HCT116 (cell line): ENCODE measurements at regions not wholly inside any gene's neighbourhood (a gene's known extent, or its start where the extent isn't known, plus 50 kb on each side); places are given as distances from the start of the nearest gene placed in this dataset.

Experiments
- ATAC-seq: fragments of 200-7000 bp; cut with Tn5 transposase; 2 replicates; pipeline ENCODE4 v1.9.1; 2020; ENCODE audit warnings: mild to moderate bottlenecking, moderate library complexity
- BruUV-seq: library from RNA; stranded (reverse); fragments of 400-500 nt; replicated peaks from 2 replicates; lab custom pipeline; 2021; lab: Mats Ljungman, UMichigan
- CTCF ChIA-PET: fragments of 300-600 bp; sonication (Branson Sonifier 250); formaldehyde crosslinking; loops from one replicate; lab custom pipeline; 2021; ENCODE audit warnings: antibody characterized with exemption; lab: Charles Lee
- POLR2A ChIA-PET: fragments of 300-600, 350-600 bp; sonication (Branson Sonifier 250); formaldehyde crosslinking; loops from one replicate; lab custom pipeline; 2021; ENCODE audit warnings: antibody characterized with exemption; lab: Charles Lee
- RAD21 ChIA-PET, 2 experiments: fragments of 300-600 bp; sonication (Branson Sonifier 250); formaldehyde crosslinking; loops; one replicate each; lab custom pipeline; 2023; ENCODE audit warnings: low total read pairs in 2 of 2; ENCODE audit not compliant: uncharacterized antibody in 2 of 2, unreplicated experiment in 2 of 2, low non-redundant PET in 1 of 2; lab: Charles Lee
- DNase-seq: peaks from one replicate; pipeline ENCODE4 v3.0.0-alpha.2; 2010; ENCODE audit warnings: low read depth, low spot score
- H2AFZ ChIP-seq: fragments of 200-600 bp; shearing (Covaris generic), sonication (generic); 2 replicates; pipeline ENCODE4 v1.6.1; 2017; ENCODE audit warnings: low read depth, mixed run types, mixed read lengths, antibody characterized with exemption, low read length; ENCODE audit not compliant: poor library complexity, severe bottlenecking
- H3K27ac ChIP-seq: 2 replicates; pipeline ENCODE4 v1.5.1; 2012; ENCODE audit warnings: low read depth, low read length
- H3K27me3 ChIP-seq: fragments of 200-600 bp; sonication (generic); 2 replicates; pipeline ENCODE4 v1.6.1; 2016; ENCODE audit warnings: mixed run types, low read length, mixed read lengths; ENCODE audit not compliant: insufficient read depth
- H3K36me3 ChIP-seq, 2 experiments: fragments of 200-500 bp in 1 of 2; fragments of 200-600 bp in 1 of 2; sonication (Bioruptor generic) in 1 of 2; sonication (generic) in 1 of 2; 2 replicates each; pipeline versions ENCODE4 v1.5.1 to v1.6.1; 2014 to 2016; ENCODE audit warnings: low read length in 2 of 2, inconsistent platforms in 1 of 2, mixed read lengths in 1 of 2, mixed run types in 1 of 2; ENCODE audit not compliant: insufficient read depth in 2 of 2, control insufficient read depth in 1 of 2
- H3K4me1 ChIP-seq, 2 experiments: fragments of 200-600 bp in 1 of 2; sonication (generic) in 1 of 2; 2 replicates each; pipeline versions ENCODE4 v1.5.1 to v1.6.1; 2012 to 2017; ENCODE audit warnings: low read length in 2 of 2, inconsistent platforms in 1 of 2, mild to moderate bottlenecking in 1 of 2, mixed read lengths in 1 of 2, mixed run types in 1 of 2, moderate library complexity in 1 of 2; ENCODE audit not compliant: insufficient read depth in 2 of 2, control insufficient read depth in 1 of 2
- H3K4me2 ChIP-seq: fragments of 200-600 bp; sonication (generic); 2 replicates; pipeline ENCODE4 v1.6.1; 2017; ENCODE audit warnings: mixed run types, low read length, mixed read lengths
- H3K4me3 ChIP-seq, 2 experiments: fragments of 200-600 bp in 1 of 2; sonication (generic) in 1 of 2; replicated peaks in 1 of 2; 2 replicates each; pipeline ENCODE4 v1.5.1; 2011 to 2016; ENCODE audit warnings: low read length in 2 of 2, control low read depth in 1 of 2, low read depth in 1 of 2, mild to moderate bottlenecking in 1 of 2, mixed read lengths in 1 of 2, mixed run types in 1 of 2
- H3K79me2 ChIP-seq: fragments of 200-600 bp; sonication (generic); 2 replicates; pipeline ENCODE4 v1.6.1; 2017; ENCODE audit warnings: mild to moderate bottlenecking, mixed run types, low read length, moderate library complexity, mixed read lengths; ENCODE audit not compliant: insufficient read depth
- H3K9ac ChIP-seq: fragments of 200-600 bp; sonication (generic); 2 replicates; pipeline ENCODE4 v1.6.1; 2016; ENCODE audit warnings: low read length, mixed read lengths
- H3K9me2 ChIP-seq: fragments of 200-600 bp; sonication (generic), shearing (Covaris generic); 2 replicates; pipeline ENCODE4 v1.6.1; 2017; ENCODE audit warnings: mixed run types, mild to moderate bottlenecking, moderate library complexity; ENCODE audit not compliant: insufficient read depth
- H3K9me3 ChIP-seq, 2 experiments: fragments of 200-500 bp in 1 of 2; fragments of 200-600 bp in 1 of 2; sonication (Bioruptor generic) in 1 of 2; sonication (generic) in 1 of 2; 2 replicates each; pipeline ENCODE4 v1.6.1; 2014 to 2017; ENCODE audit warnings: low read length in 2 of 2, mixed read lengths in 2 of 2, inconsistent platforms in 1 of 2, low read depth in 1 of 2, mild to moderate bottlenecking in 1 of 2, mixed run types in 1 of 2, moderate library complexity in 1 of 2; ENCODE audit not compliant: control insufficient read depth in 1 of 2, insufficient read depth in 1 of 2
- H4K20me1 ChIP-seq: fragments of 200-600 bp; sonication (generic), shearing (Covaris generic); 2 replicates; pipeline ENCODE4 v1.6.1; 2017; ENCODE audit warnings: mixed run types, mild to moderate bottlenecking, moderate library complexity; ENCODE audit not compliant: insufficient read depth
- ATF3 ChIP-seq: IDR thresholded peaks from 2 replicates; pipeline ENCODE4 v1.6.1; 2012
- CBX3 ChIP-seq: IDR thresholded peaks from 2 replicates; pipeline ENCODE4 v1.6.1; 2012; ENCODE audit warnings: low read depth
- CEBPB ChIP-seq: IDR thresholded peaks from 2 replicates; pipeline ENCODE4 v1.6.1; 2012; ENCODE audit warnings: low read depth
- CTCF ChIP-seq, 3 experiments: fragments of 200-600 bp in 1 of 3; sonication (generic) in 1 of 3; IDR thresholded peaks in 2 of 3; conservative IDR thresholded peaks in 1 of 3; 2 replicates each; pipeline ENCODE4 v1.5.1; 2012 to 2017; ENCODE audit warnings: low read depth in 2 of 3, low read length in 2 of 3, antibody characterized with exemption in 1 of 3, borderline replicate concordance in 1 of 3, control low read depth in 1 of 3, mild to moderate bottlenecking in 1 of 3, mixed read lengths in 1 of 3, mixed run types in 1 of 3, moderate library complexity in 1 of 3; ENCODE audit not compliant: insufficient read depth in 1 of 3
- EGR1 ChIP-seq: IDR thresholded peaks from 2 replicates; pipeline ENCODE4 v1.6.1; 2012; ENCODE audit warnings: low read depth
- ELF1 ChIP-seq: IDR thresholded peaks from 2 replicates; pipeline ENCODE4 v1.6.1; 2012; ENCODE audit warnings: low read depth, borderline replicate concordance
- EZH2 ChIP-seq: fragments of 200-600 bp; sonication (generic); IDR thresholded peaks from 2 replicates; pipeline ENCODE4 v1.6.1; 2017; ENCODE audit warnings: antibody characterized with exemption, mixed run types
- EZH2phosphoT487 ChIP-seq: fragments of 200-600 bp; IDR thresholded peaks from 2 replicates; pipeline ENCODE4 v1.6.1; 2018; ENCODE audit warnings: antibody characterized with exemption, borderline replicate concordance
- FOSL1 ChIP-seq: IDR thresholded peaks from 2 replicates; pipeline ENCODE4 v1.6.1; 2012; ENCODE audit warnings: low read depth
- JUND ChIP-seq: IDR thresholded peaks from 2 replicates; pipeline ENCODE4 v1.6.1; 2012
- MAX ChIP-seq: IDR thresholded peaks from 2 replicates; pipeline ENCODE4 v1.6.1; 2012
- POLR2A ChIP-seq: IDR thresholded peaks from 2 replicates; pipeline ENCODE4 v1.7.0; 2011; ENCODE audit warnings: borderline replicate concordance; ENCODE audit not compliant: insufficient read depth, insufficient read length; ENCODE audit errors: extremely low read depth
- RAD21 ChIP-seq: IDR thresholded peaks from 2 replicates; pipeline ENCODE4 v1.6.1; 2012; ENCODE audit warnings: low read depth, mild to moderate bottlenecking
- SIN3A ChIP-seq: IDR thresholded peaks from 2 replicates; pipeline ENCODE4 v1.6.1; 2012; ENCODE audit warnings: low read depth
- SP1 ChIP-seq: IDR thresholded peaks from 2 replicates; pipeline ENCODE4 v1.6.1; 2012; ENCODE audit warnings: low read depth
- SRF ChIP-seq: IDR thresholded peaks from 2 replicates; pipeline ENCODE4 v1.6.1; 2012; ENCODE audit warnings: low read depth
- ZBTB33 ChIP-seq: IDR thresholded peaks from 2 replicates; pipeline ENCODE4 v1.6.1; 2011; ENCODE audit warnings: mild to moderate bottlenecking, low read length, moderate library complexity; ENCODE audit not compliant: insufficient replicate concordance; ENCODE audit errors: extremely low read depth
- ZFX ChIP-seq: fragments of 450-650 bp; IDR thresholded peaks from 2 replicates; pipeline ENCODE4 v1.6.1; 2017
- intact Hi-C: fragments of 100-400 bp; cut with micrococcal nuclease; formaldehyde crosslinking; loops from 2 replicates; pipeline ENCODE4 v1.10.0; 2022

GRCh38 chr3:148309390-148310035, 388.2 kb upstream of the AGTR1 start:
- H3K9ac ChIP-seq, result no peak overlapping the region
- H3K36me3 ChIP-seq, result no peaks in the 10 kb centered on the region
- no peak overlapping the region for H3K27ac ChIP-seq
- intact Hi-C loops, result loop anchor here (1.0 kb wide), 1 partner anchor 410 kb away; no protein-coding TSS in a partner anchor
- H3K4me1 ChIP-seq, result no peaks in the 10 kb centered on the region
- no peaks in the 10 kb centered on the region for H3K79me2 ChIP-seq
- CTCF ChIA-PET, result no interaction called here
- 0 out of 2 replicates have a peak, but pooled peaks cover 3% of the 10 kb centered on the region for H3K9me2 ChIP-seq
- H3K4me3 ChIP-seq, result no peak overlapping the region
- TF ChIP-seq ZFX (no peak), FOSL1 (no peak), RAD21 (peak; percentile 51), EGR1 (no peak), CTCF (IDR thresholded peaks at IDR 0.05 in 2 of 3, conservative IDR thresholded peaks at IDR 0.05 in 1 of 3; ENCODE audit: borderline replicate concordance in 1 of 3, insufficient read depth in 1 of 3, low read depth in 2 of 3, low read length in 2 of 3) (peak; percentile 22 to 78 (median 77); a peak in 5 of 6 replicates), ATF3 (no peak)
- no peak overlapping the region for H3K4me2 ChIP-seq
- POLR2A ChIA-PET, result no interaction called here
- H4K20me1 ChIP-seq, result no peaks in the 10 kb centered on the region
- ATAC-seq, result peak; percentile 90
- RAD21 ChIA-PET, result no interaction called here
- no TSS peak for BruUV-seq
- no peaks in the 10 kb centered on the region for H3K9me3 ChIP-seq
- H2AFZ ChIP-seq, result peak overlapping the region; percentile 95
- peak; percentile 45 for DNase-seq
- no peaks in the 10 kb centered on the region for H3K27me3 ChIP-seq

- no peaks in the 10 kb centered on the region for H3K9me3 ChIP-seq
- no peaks in the 10 kb centered on the region for H3K4me1 ChIP-seq
- H3K4me2 ChIP-seq, result no peak overlapping the region
- H3K27me3 ChIP-seq, result no peaks in the 10 kb centered on the region
- H2AFZ ChIP-seq, result no peak overlapping the region
- H3K4me3 ChIP-seq, result no peak overlapping the region
- no peak overlapping the region for H3K27ac ChIP-seq
- H3K9ac ChIP-seq, result no peak overlapping the region
- no peaks in the 10 kb centered on the region for H3K36me3 ChIP-seq
- no peaks in the 10 kb centered on the region for H3K79me2 ChIP-seq
- RAD21 ChIA-PET, result no interaction called here
- POLR2A ChIA-PET, result no interaction called here
- intact Hi-C loops, result no loop called here
- H3K9me2 ChIP-seq, result no peaks in the 10 kb centered on the region
- CTCF ChIA-PET, result no interaction called here
- DNase-seq (no peak), ATAC-seq (no peak)
- no TSS peak for BruUV-seq
- H4K20me1 ChIP-seq, result no peaks in the 10 kb centered on the region
- TF ChIP-seq CBX3 (no peak), EZH2 (no peak), EZH2phosphoT487 (no peak), ZBTB33 (no peak), FOSL1 (no peak), POLR2A (no peak), SRF (no peak), JUND (no peak), SP1 (no peak), CEBPB (no peak), SIN3A (no peak), MAX (no peak), ELF1 (no peak), ATF3 (no peak), ZFX (no peak)
Measured at GRCh38 chr3:148315756-148316155, 381.9 kb upstream of the AGTR1 start.
